ENCODE measurements at regions not wholly inside any gene's neighbourhood (a gene's known extent, or its start where the extent isn't known, plus 50 kb on each side); places are given as distances from the start of the nearest gene placed in this dataset.

GRCh38 chr2:8197101-8197500 lies 484.8 kb upstream of the ID2 start:
- Histone ChIP-seq H3K4me2 (ENCODE audit: low read depth, low read length) (no peak overlapping the region), H4K20me1 (ENCODE audit: insufficient read depth, low read length) (no peaks in the 10 kb centered on the region), H3K79me2 (ENCODE audit: low read length) (no peaks in the 10 kb centered on the region), H3K9ac (ENCODE audit: low read length) (no peak overlapping the region), H3F3A (ENCODE audit: insufficient read depth, low read length) (no peaks in the 10 kb centered on the region), H3K27ac (ENCODE audit: low read length) (no peak overlapping the region), H3K27me3 (replicated peaks; ENCODE audit: insufficient read depth, low read length) (no peaks in the 10 kb centered on the region), H3K4me1 (ENCODE audit: low read length) (no peaks in the 10 kb centered on the region), H3K36me3 (replicated peaks; ENCODE audit: insufficient read depth, low read length) (no peaks in the 10 kb centered on the region), H3K4me3 (ENCODE audit: low read length) (no peak overlapping the region), H2AFZ (ENCODE audit: low read length) (no peak overlapping the region), H3K9me2 (replicated peaks; ENCODE audit: insufficient read depth, low read length) (no peaks in the 10 kb centered on the region), H3K9me3 (replicated peaks; ENCODE audit: insufficient read depth, low read length) (no peaks in the 10 kb centered on the region)
- TF ChIP-seq EZH2phosphoT487 (IDR thresholded peaks at IDR 0.05; ENCODE audit: low read length) (no peak), CTCF (IDR thresholded peaks at IDR 0.05; ENCODE audit: low read length) (no peak), EZH2 (optimal IDR thresholded peaks at IDR 0.05; ENCODE audit: low read depth, low read length) (no peak)
- no peak for DNase-seq

- H3K36me3 ChIP-seq (replicated peaks; ENCODE audit: insufficient read depth, low read length): no peaks in the 10 kb centered on the region
- no peaks in the 10 kb centered on the region for H3K9me2 ChIP-seq (replicated peaks; ENCODE audit: insufficient read depth, low read length)
- H3K9me3 ChIP-seq (replicated peaks; ENCODE audit: insufficient read depth, low read length): no peaks in the 10 kb centered on the region
- no peaks in the 10 kb centered on the region for H3K4me1 ChIP-seq (ENCODE audit: low read length)
- H4K20me1 ChIP-seq (ENCODE audit: insufficient read depth, low read length): no peaks in the 10 kb centered on the region
- no peak overlapping the region for H3K27ac ChIP-seq (ENCODE audit: low read length)
- DNase-seq: no peak
- H2AFZ ChIP-seq (ENCODE audit: low read length): no peak overlapping the region
- H3K27me3 ChIP-seq (replicated peaks; ENCODE audit: insufficient read depth, low read length): no peaks in the 10 kb centered on the region
- H3K79me2 ChIP-seq (ENCODE audit: low read length): no peaks in the 10 kb centered on the region
- H3F3A ChIP-seq (ENCODE audit: insufficient read depth, low read length): no peaks in the 10 kb centered on the region
- H3K4me2 ChIP-seq (ENCODE audit: low read depth, low read length): no peak overlapping the region
- TF ChIP-seq EZH2phosphoT487 (IDR thresholded peaks at IDR 0.05; ENCODE audit: low read length): no peak
- no peak for TF ChIP-seq EZH2 (optimal IDR thresholded peaks at IDR 0.05; ENCODE audit: low read depth, low read length)
- TF ChIP-seq CTCF (IDR thresholded peaks at IDR 0.05; ENCODE audit: low read length): no peak
- H3K4me3 ChIP-seq (ENCODE audit: low read length): no peak overlapping the region
- H3K9ac ChIP-seq (ENCODE audit: low read length): no peak overlapping the region
Measured at GRCh38 chr2:8197825-8198224, 484.0 kb upstream of the ID2 start.

- no peaks in the 10 kb centered on the region for H3K27me3 ChIP-seq (replicated peaks; ENCODE audit: insufficient read depth, low read length)
- H3K4me3 ChIP-seq (ENCODE audit: low read length): no peak overlapping the region
- H3K36me3 ChIP-seq (replicated peaks; ENCODE audit: insufficient read depth, low read length): no peaks in the 10 kb centered on the region
- no peaks in the 10 kb centered on the region for H3F3A ChIP-seq (ENCODE audit: insufficient read depth, low read length)
- H3K9me2 ChIP-seq (replicated peaks; ENCODE audit: insufficient read depth, low read length): no peaks in the 10 kb centered on the region
- H3K9ac ChIP-seq (ENCODE audit: low read length): no peak overlapping the region
- no peak overlapping the region for H3K27ac ChIP-seq (ENCODE audit: low read length)
- no peak overlapping the region for H2AFZ ChIP-seq (ENCODE audit: low read length)
- no peaks in the 10 kb centered on the region for H3K9me3 ChIP-seq (replicated peaks; ENCODE audit: insufficient read depth, low read length)
- H3K4me2 ChIP-seq (ENCODE audit: low read depth, low read length): no peak overlapping the region
- no peaks in the 10 kb centered on the region for H3K4me1 ChIP-seq (ENCODE audit: low read length)
- TF ChIP-seq EZH2phosphoT487 (IDR thresholded peaks at IDR 0.05; ENCODE audit: low read length) (no peak), CTCF (IDR thresholded peaks at IDR 0.05; ENCODE audit: low read length) (no peak), EZH2 (optimal IDR thresholded peaks at IDR 0.05; ENCODE audit: low read depth, low read length) (no peak)
- no peaks in the 10 kb centered on the region for H4K20me1 ChIP-seq (ENCODE audit: insufficient read depth, low read length)
- H3K79me2 ChIP-seq (ENCODE audit: low read length): no peaks in the 10 kb centered on the region
- DNase-seq: no peak
Measured at GRCh38 chr2:8198766-8199382, 483.0 kb upstream of the ID2 start.
